Cerebellar cortex (tissue), 1 donor: ENCODE measurements at regions not wholly inside any gene's neighbourhood (a gene's known extent, or its start where the extent isn't known, plus 50 kb on each side); places are given as distances from the start of the nearest gene placed in this dataset.

Experiments used
- DNase-seq: peaks from one replicate; pipeline ENCODE4 v3.0.0-alpha.2; 2015; ENCODE audit warnings: low spot score

GRCh38 chr12:18899162-18899561 lies 161.2 kb downstream of the CAPZA3 start:
- DNase-seq = no peak

- no peak for DNase-seq
Measured at GRCh38 chr12:18899678-18900317, 161.9 kb downstream of the CAPZA3 start.

- DNase-seq = no peak
Measured at GRCh38 chr12:18905134-18905533, 167.2 kb downstream of the CAPZA3 start.

- no peak for DNase-seq
Measured at GRCh38 chr12:18906395-18906794, 168.5 kb downstream of the CAPZA3 start.

- no peak for DNase-seq
Measured at GRCh38 chr12:18907127-18907526, 169.2 kb downstream of the CAPZA3 start.

- DNase-seq = no peak
Measured at GRCh38 chr12:18907728-18908127, 169.8 kb downstream of the CAPZA3 start.

- no peak for DNase-seq
Measured at GRCh38 chr12:18908191-18908590, 170.3 kb downstream of the CAPZA3 start.

GRCh38 chr12:18919871-18920511 lies 182.1 kb downstream of the CAPZA3 start:
- no peak for DNase-seq

GRCh38 chr12:18922851-18923250 lies 184.9 kb downstream of the CAPZA3 start:
- DNase-seq = no peak

GRCh38 chr12:18923721-18924120 lies 185.8 kb downstream of the CAPZA3 start:
- no peak for DNase-seq

GRCh38 chr12:18926188-18926587 lies 188.3 kb downstream of the CAPZA3 start:
- DNase-seq = no peak

- no peak for DNase-seq
Measured at GRCh38 chr12:18932211-18932610, 194.3 kb downstream of the CAPZA3 start.

GRCh38 chr12:18932715-18933114 lies 194.8 kb downstream of the CAPZA3 start:
- DNase-seq = no peak

GRCh38 chr12:18935371-18935965 lies 194.1 kb upstream of the PLEKHA5 start:
- no peak for DNase-seq

- no peak for DNase-seq
Measured at GRCh38 chr12:18939051-18939450, 190.5 kb upstream of the PLEKHA5 start.

- DNase-seq = no peak
Measured at GRCh38 chr12:18942669-18943068, 186.9 kb upstream of the PLEKHA5 start.

GRCh38 chr12:18943200-18943599 lies 186.3 kb upstream of the PLEKHA5 start:
- no peak for DNase-seq

- no peak for DNase-seq
Measured at GRCh38 chr12:18946106-18946505, 183.4 kb upstream of the PLEKHA5 start.

- DNase-seq = no peak
Measured at GRCh38 chr12:18951218-18951617, 178.3 kb upstream of the PLEKHA5 start.

GRCh38 chr12:18953505-18953904 lies 176.0 kb upstream of the PLEKHA5 start:
- DNase-seq = no peak

- DNase-seq = no peak
Measured at GRCh38 chr12:18955594-18955993, 173.9 kb upstream of the PLEKHA5 start.

- DNase-seq = no peak
Measured at GRCh38 chr12:18965203-18965602, 164.3 kb upstream of the PLEKHA5 start.

- DNase-seq = no peak
Measured at GRCh38 chr12:18966954-18967353, 162.6 kb upstream of the PLEKHA5 start.

GRCh38 chr12:18967814-18968213 lies 161.7 kb upstream of the PLEKHA5 start:
- no peak for DNase-seq
